ENCODE measurements at regions not wholly inside any gene's neighbourhood (a gene's known extent, or its start where the extent isn't known, plus 50 kb on each side); places are given as distances from the start of the nearest gene placed in this dataset.

GRCh38 chr12:87217491-87217890 lies 811.7 kb downstream of the C12orf50 start:
- no peaks in the 10 kb centered on the region for H3K9me3 ChIP-seq (ENCODE audit: low read length)
- H4K20me1 ChIP-seq (ENCODE audit: insufficient read depth), result no peaks in the 10 kb centered on the region
- no peak overlapping the region for H3K4me2 ChIP-seq (ENCODE audit: low read length)
- H3K9ac ChIP-seq (ENCODE audit: low read length), result no peak overlapping the region
- H3K27me3 ChIP-seq (ENCODE audit: insufficient read depth, low read depth, low read length), result no peaks in the 10 kb centered on the region
- no peaks in the 10 kb centered on the region for H3K79me2 ChIP-seq (replicated peaks; ENCODE audit: insufficient read depth, low read length)
- H3K4me3 ChIP-seq (ENCODE audit: low read length), result no peak overlapping the region
- H3K36me3 ChIP-seq (ENCODE audit: insufficient read depth, low read length), result no peaks in the 10 kb centered on the region
- TF ChIP-seq POLR2AphosphoS5 (IDR thresholded peaks at IDR 0.05) (no peak), SMC3 (conservative IDR thresholded peaks at IDR 0.05; ENCODE audit: poor library complexity) (no peak), MXI1 (conservative IDR thresholded peaks at IDR 0.05; ENCODE audit: poor library complexity, severe bottlenecking) (no peak), TAF1 (IDR thresholded peaks at IDR 0.05; ENCODE audit: low read depth) (no peak), CTCF (IDR thresholded peaks at IDR 0.05; ENCODE audit: poor library complexity, severe bottlenecking) (no peak), REST (IDR thresholded peaks at IDR 0.05; ENCODE audit: borderline replicate concordance) (no peak), EP300 (conservative IDR thresholded peaks at IDR 0.05; ENCODE audit: poor library complexity, severe bottlenecking) (no peak), EZH2 (IDR thresholded peaks at IDR 0.05; ENCODE audit: borderline replicate concordance, insufficient read depth, low read length, poor library complexity, severe bottlenecking) (no peak), RAD21 (conservative IDR thresholded peaks at IDR 0.05) (no peak)
- H2AFZ ChIP-seq (ENCODE audit: low read depth, low read length), result no peak overlapping the region
- no peak overlapping the region for H3K27ac ChIP-seq (ENCODE audit: low read length)
- H3K9me2 ChIP-seq (ENCODE audit: insufficient read depth, low read length), result no peaks in the 10 kb centered on the region
- no peaks in the 10 kb centered on the region for H3F3A ChIP-seq (ENCODE audit: insufficient read depth, low read length, poor library complexity, severe bottlenecking)

- Histone ChIP-seq H3K36me3 (ENCODE audit: insufficient read depth, low read length) (no peaks in the 10 kb centered on the region), H3K4me2 (ENCODE audit: low read length) (no peak overlapping the region), H3K4me3 (ENCODE audit: low read length) (no peak overlapping the region), H3K9me3 (ENCODE audit: low read length) (no peaks in the 10 kb centered on the region), H3K27ac (ENCODE audit: low read length) (no peak overlapping the region), H3K9ac (ENCODE audit: low read length) (no peak overlapping the region), H4K20me1 (ENCODE audit: insufficient read depth) (no peaks in the 10 kb centered on the region), H2AFZ (ENCODE audit: low read depth, low read length) (no peak overlapping the region), H3K79me2 (replicated peaks; ENCODE audit: insufficient read depth, low read length) (no peaks in the 10 kb centered on the region), H3K9me2 (ENCODE audit: insufficient read depth, low read length) (no peaks in the 10 kb centered on the region), H3F3A (ENCODE audit: insufficient read depth, low read length, poor library complexity, severe bottlenecking) (no peaks in the 10 kb centered on the region), H3K27me3 (ENCODE audit: insufficient read depth, low read depth, low read length) (no peaks in the 10 kb centered on the region)
- TF ChIP-seq EZH2 (IDR thresholded peaks at IDR 0.05; ENCODE audit: borderline replicate concordance, insufficient read depth, low read length, poor library complexity, severe bottlenecking) (no peak), REST (IDR thresholded peaks at IDR 0.05; ENCODE audit: borderline replicate concordance) (no peak), TAF1 (IDR thresholded peaks at IDR 0.05; ENCODE audit: low read depth) (no peak), CTCF (IDR thresholded peaks at IDR 0.05; ENCODE audit: poor library complexity, severe bottlenecking) (no peak)
These were observed 812.8 kb downstream of the C12orf50 start for GRCh38 chr12:87216436-87216835.

Data from neural cell (in vitro differentiated cells).